SK-N-SH (cell line): ENCODE measurements at regions not wholly inside any gene's neighbourhood (a gene's known extent, or its start where the extent isn't known, plus 50 kb on each side); places are given as distances from the start of the nearest gene placed in this dataset.

Source experiments
- CTCF ChIP-seq: fragments of 200-600 bp; sonication (generic); IDR thresholded peaks from 2 replicates; pipeline ENCODE4 v1.6.1; 2017; ENCODE audit warnings: antibody characterized with exemption, mild to moderate bottlenecking, moderate library complexity
- EZH2phosphoT487 ChIP-seq: fragments of 200-600 bp; sonication (generic); IDR thresholded peaks from 2 replicates; pipeline ENCODE4 v1.6.1; 2017; ENCODE audit warnings: low read depth, mixed run types, mild to moderate bottlenecking, antibody characterized with exemption, moderate library complexity, borderline replicate concordance

- no peak for TF ChIP-seq EZH2phosphoT487
- no peak for TF ChIP-seq CTCF
Observed at GRCh38 chr1:67951014-67951413, 99.4 kb downstream of the DIRAS3 start.
